ENCODE measurements at regions not wholly inside any gene's neighbourhood (a gene's known extent, or its start where the extent isn't known, plus 50 kb on each side); places are given as distances from the start of the nearest gene placed in this dataset.

GRCh38 chr3:104715972-104716371 lies 650.7 kb upstream of the ALCAM start:
- no peaks in the 10 kb centered on the region for H3K4me1 ChIP-seq (ENCODE audit: control insufficient read depth in 2 of 2, insufficient read depth in 2 of 2, low read length in 2 of 2)
- H3K9me3 ChIP-seq (ENCODE audit: control insufficient read depth in 2 of 2, low read length in 2 of 2), result no peaks in the 10 kb centered on the region
- no peak overlapping the region for H3K9ac ChIP-seq (ENCODE audit: low read depth in 1 of 2, low read length in 2 of 2)
- H3K27me3 ChIP-seq (ENCODE audit: control insufficient read depth in 2 of 2, insufficient read depth in 2 of 2, low read length in 2 of 2), result no peaks in the 10 kb centered on the region
- H3K27ac ChIP-seq (ENCODE audit: low read depth in 2 of 2, low read length in 2 of 2), result no peak overlapping the region
- no peak overlapping the region for H3K4me3 ChIP-seq (ENCODE audit: low read length in 2 of 2)
- no peaks in the 10 kb centered on the region for H3K36me3 ChIP-seq (ENCODE audit: control insufficient read depth in 2 of 2, insufficient read depth in 2 of 2, low read length in 2 of 2)

GRCh38 chr3:104717828-104718196 lies 648.9 kb upstream of the ALCAM start:
- H3K4me3 ChIP-seq (ENCODE audit: low read length in 2 of 2), result no peak overlapping the region
- H3K27me3 ChIP-seq (ENCODE audit: control insufficient read depth in 2 of 2, insufficient read depth in 2 of 2, low read length in 2 of 2), result no peaks in the 10 kb centered on the region
- no peaks in the 10 kb centered on the region for H3K36me3 ChIP-seq (ENCODE audit: control insufficient read depth in 2 of 2, insufficient read depth in 2 of 2, low read length in 2 of 2)
- no peaks in the 10 kb centered on the region for H3K4me1 ChIP-seq (ENCODE audit: control insufficient read depth in 2 of 2, insufficient read depth in 2 of 2, low read length in 2 of 2)
- H3K9me3 ChIP-seq (ENCODE audit: control insufficient read depth in 2 of 2, low read length in 2 of 2), result no peaks in the 10 kb centered on the region
- no peak overlapping the region for H3K27ac ChIP-seq (ENCODE audit: low read depth in 2 of 2, low read length in 2 of 2)
- no peak overlapping the region for H3K9ac ChIP-seq (ENCODE audit: low read depth in 1 of 2, low read length in 2 of 2)

GRCh38 chr3:104723000-104723399 lies 643.7 kb upstream of the ALCAM start:
- Histone ChIP-seq H3K9ac (ENCODE audit: low read depth in 1 of 2, low read length in 2 of 2) (no peak overlapping the region), H3K4me3 (ENCODE audit: low read length in 2 of 2) (no peak overlapping the region), H3K27me3 (ENCODE audit: control insufficient read depth in 2 of 2, insufficient read depth in 2 of 2, low read length in 2 of 2) (no peaks in the 10 kb centered on the region), H3K9me3 (ENCODE audit: control insufficient read depth in 2 of 2, low read length in 2 of 2) (no peaks in the 10 kb centered on the region), H3K4me1 (ENCODE audit: control insufficient read depth in 2 of 2, insufficient read depth in 2 of 2, low read length in 2 of 2) (no peaks in the 10 kb centered on the region), H3K27ac (ENCODE audit: low read depth in 2 of 2, low read length in 2 of 2) (no peak overlapping the region), H3K36me3 (ENCODE audit: control insufficient read depth in 2 of 2, insufficient read depth in 2 of 2, low read length in 2 of 2) (no peaks in the 10 kb centered on the region)

- no peaks in the 10 kb centered on the region for H3K27me3 ChIP-seq (ENCODE audit: control insufficient read depth in 2 of 2, insufficient read depth in 2 of 2, low read length in 2 of 2)
- no peaks in the 10 kb centered on the region for H3K36me3 ChIP-seq (ENCODE audit: control insufficient read depth in 2 of 2, insufficient read depth in 2 of 2, low read length in 2 of 2)
- H3K9me3 ChIP-seq (ENCODE audit: control insufficient read depth in 2 of 2, low read length in 2 of 2), result no peaks in the 10 kb centered on the region
- no peak overlapping the region for H3K27ac ChIP-seq (ENCODE audit: low read depth in 2 of 2, low read length in 2 of 2)
- H3K4me3 ChIP-seq (ENCODE audit: low read length in 2 of 2), result no peak overlapping the region
- no peak overlapping the region for H3K9ac ChIP-seq (ENCODE audit: low read depth in 1 of 2, low read length in 2 of 2)
- H3K4me1 ChIP-seq (ENCODE audit: control insufficient read depth in 2 of 2, insufficient read depth in 2 of 2, low read length in 2 of 2), result no peaks in the 10 kb centered on the region
Observed at GRCh38 chr3:104731074-104731473, 635.6 kb upstream of the ALCAM start.

GRCh38 chr3:104734627-104735026 lies 632.1 kb upstream of the ALCAM start:
- Histone ChIP-seq H3K9me3 (ENCODE audit: control insufficient read depth in 2 of 2, low read length in 2 of 2) (no peaks in the 10 kb centered on the region), H3K9ac (ENCODE audit: low read depth in 1 of 2, low read length in 2 of 2) (no peak overlapping the region), H3K36me3 (ENCODE audit: control insufficient read depth in 2 of 2, insufficient read depth in 2 of 2, low read length in 2 of 2) (no peaks in the 10 kb centered on the region), H3K27me3 (ENCODE audit: control insufficient read depth in 2 of 2, insufficient read depth in 2 of 2, low read length in 2 of 2) (no peaks in the 10 kb centered on the region), H3K27ac (ENCODE audit: low read depth in 2 of 2, low read length in 2 of 2) (no peak overlapping the region), H3K4me3 (ENCODE audit: low read length in 2 of 2) (no peak overlapping the region), H3K4me1 (ENCODE audit: control insufficient read depth in 2 of 2, insufficient read depth in 2 of 2, low read length in 2 of 2) (no peaks in the 10 kb centered on the region)

- Histone ChIP-seq H3K4me1 (ENCODE audit: control insufficient read depth in 2 of 2, insufficient read depth in 2 of 2, low read length in 2 of 2) (no peaks in the 10 kb centered on the region), H3K27ac (ENCODE audit: low read depth in 2 of 2, low read length in 2 of 2) (no peak overlapping the region), H3K9me3 (ENCODE audit: control insufficient read depth in 2 of 2, low read length in 2 of 2) (no peaks in the 10 kb centered on the region), H3K4me3 (ENCODE audit: low read length in 2 of 2) (no peak overlapping the region), H3K36me3 (ENCODE audit: control insufficient read depth in 2 of 2, insufficient read depth in 2 of 2, low read length in 2 of 2) (no peaks in the 10 kb centered on the region), H3K9ac (ENCODE audit: low read depth in 1 of 2, low read length in 2 of 2) (no peak overlapping the region), H3K27me3 (ENCODE audit: control insufficient read depth in 2 of 2, insufficient read depth in 2 of 2, low read length in 2 of 2) (no peaks in the 10 kb centered on the region)
Observed at GRCh38 chr3:104735691-104736090, 631.0 kb upstream of the ALCAM start.

GRCh38 chr3:104738271-104738670 lies 628.4 kb upstream of the ALCAM start:
- Histone ChIP-seq H3K4me1 (ENCODE audit: control insufficient read depth in 2 of 2, insufficient read depth in 2 of 2, low read length in 2 of 2) (no peaks in the 10 kb centered on the region), H3K9me3 (ENCODE audit: control insufficient read depth in 2 of 2, low read length in 2 of 2) (no peaks in the 10 kb centered on the region), H3K27ac (ENCODE audit: low read depth in 2 of 2, low read length in 2 of 2) (no peak overlapping the region), H3K4me3 (ENCODE audit: low read length in 2 of 2) (no peak overlapping the region), H3K36me3 (ENCODE audit: control insufficient read depth in 2 of 2, insufficient read depth in 2 of 2, low read length in 2 of 2) (no peaks in the 10 kb centered on the region), H3K9ac (ENCODE audit: low read depth in 1 of 2, low read length in 2 of 2) (no peak overlapping the region), H3K27me3 (ENCODE audit: control insufficient read depth in 2 of 2, insufficient read depth in 2 of 2, low read length in 2 of 2) (no peaks in the 10 kb centered on the region)

- Histone ChIP-seq H3K36me3 (ENCODE audit: control insufficient read depth in 2 of 2, insufficient read depth in 2 of 2, low read length in 2 of 2) (no peaks in the 10 kb centered on the region), H3K9ac (ENCODE audit: low read depth in 1 of 2, low read length in 2 of 2) (no peak overlapping the region), H3K9me3 (ENCODE audit: control insufficient read depth in 2 of 2, low read length in 2 of 2) (no peaks in the 10 kb centered on the region), H3K27ac (ENCODE audit: low read depth in 2 of 2, low read length in 2 of 2) (no peak overlapping the region), H3K27me3 (ENCODE audit: control insufficient read depth in 2 of 2, insufficient read depth in 2 of 2, low read length in 2 of 2) (no peaks in the 10 kb centered on the region), H3K4me1 (ENCODE audit: control insufficient read depth in 2 of 2, insufficient read depth in 2 of 2, low read length in 2 of 2) (no peaks in the 10 kb centered on the region), H3K4me3 (ENCODE audit: low read length in 2 of 2) (no peak overlapping the region)
Observed at GRCh38 chr3:104740874-104741379, 625.8 kb upstream of the ALCAM start.

- Histone ChIP-seq H3K4me1 (ENCODE audit: control insufficient read depth in 2 of 2, insufficient read depth in 2 of 2, low read length in 2 of 2) (no peaks in the 10 kb centered on the region), H3K9me3 (ENCODE audit: control insufficient read depth in 2 of 2, low read length in 2 of 2) (no peaks in the 10 kb centered on the region), H3K9ac (ENCODE audit: low read depth in 1 of 2, low read length in 2 of 2) (no peak overlapping the region), H3K36me3 (ENCODE audit: control insufficient read depth in 2 of 2, insufficient read depth in 2 of 2, low read length in 2 of 2) (no peaks in the 10 kb centered on the region), H3K27ac (ENCODE audit: low read depth in 2 of 2, low read length in 2 of 2) (no peak overlapping the region), H3K4me3 (ENCODE audit: low read length in 2 of 2) (no peak overlapping the region), H3K27me3 (ENCODE audit: control insufficient read depth in 2 of 2, insufficient read depth in 2 of 2, low read length in 2 of 2) (no peaks in the 10 kb centered on the region)
Observed at GRCh38 chr3:104742044-104742443, 624.7 kb upstream of the ALCAM start.

GRCh38 chr3:104745313-104745712 lies 621.4 kb upstream of the ALCAM start:
- no peak overlapping the region for H3K9ac ChIP-seq (ENCODE audit: low read depth in 1 of 2, low read length in 2 of 2)
- no peaks in the 10 kb centered on the region for H3K4me1 ChIP-seq (ENCODE audit: control insufficient read depth in 2 of 2, insufficient read depth in 2 of 2, low read length in 2 of 2)
- H3K27ac ChIP-seq (ENCODE audit: low read depth in 2 of 2, low read length in 2 of 2), result no peak overlapping the region
- H3K4me3 ChIP-seq (ENCODE audit: low read length in 2 of 2), result no peak overlapping the region
- no peaks in the 10 kb centered on the region for H3K9me3 ChIP-seq (ENCODE audit: control insufficient read depth in 2 of 2, low read length in 2 of 2)
- no peaks in the 10 kb centered on the region for H3K27me3 ChIP-seq (ENCODE audit: control insufficient read depth in 2 of 2, insufficient read depth in 2 of 2, low read length in 2 of 2)
- H3K36me3 ChIP-seq (ENCODE audit: control insufficient read depth in 2 of 2, insufficient read depth in 2 of 2, low read length in 2 of 2), result no peaks in the 10 kb centered on the region

GRCh38 chr3:104746056-104746455 lies 620.7 kb upstream of the ALCAM start:
- H3K27me3 ChIP-seq (ENCODE audit: control insufficient read depth in 2 of 2, insufficient read depth in 2 of 2, low read length in 2 of 2), result no peaks in the 10 kb centered on the region
- H3K36me3 ChIP-seq (ENCODE audit: control insufficient read depth in 2 of 2, insufficient read depth in 2 of 2, low read length in 2 of 2), result no peaks in the 10 kb centered on the region
- H3K4me3 ChIP-seq (ENCODE audit: low read length in 2 of 2), result no peak overlapping the region
- no peak overlapping the region for H3K9ac ChIP-seq (ENCODE audit: low read depth in 1 of 2, low read length in 2 of 2)
- no peaks in the 10 kb centered on the region for H3K4me1 ChIP-seq (ENCODE audit: control insufficient read depth in 2 of 2, insufficient read depth in 2 of 2, low read length in 2 of 2)
- H3K27ac ChIP-seq (ENCODE audit: low read depth in 2 of 2, low read length in 2 of 2), result no peak overlapping the region
- H3K9me3 ChIP-seq (ENCODE audit: control insufficient read depth in 2 of 2, low read length in 2 of 2), result no peaks in the 10 kb centered on the region
